ENCODE measurements at regions not wholly inside any gene's neighbourhood (a gene's known extent, or its start where the extent isn't known, plus 50 kb on each side); places are given as distances from the start of the nearest gene placed in this dataset.

- no peak for DNase-seq (ENCODE audit: extremely low read depth, low read depth)
- no peak for TF ChIP-seq CTCF (IDR thresholded peaks at IDR 0.05; ENCODE audit: low read depth, low read length, missing control alignments)
- H3K4me3 ChIP-seq (replicated peaks; ENCODE audit: low read depth, low read length): no peak overlapping the region
These were observed 65.2 kb upstream of the EMX2 start for GRCh38 chr10:117477211-117477947.

GRCh38 chr10:117476716-117477115 is 65.8 kb upstream of the EMX2 start:
- peak; percentile 36 for DNase-seq (ENCODE audit: extremely low read depth, low read depth)
- TF ChIP-seq CTCF (IDR thresholded peaks at IDR 0.05; ENCODE audit: low read depth, low read length, missing control alignments): no peak
- no peak overlapping the region for H3K4me3 ChIP-seq (replicated peaks; ENCODE audit: low read depth, low read length)

- no peak for TF ChIP-seq CTCF (IDR thresholded peaks at IDR 0.05; ENCODE audit: low read depth, low read length, missing control alignments)
- DNase-seq (ENCODE audit: extremely low read depth, low read depth): no peak
- no peak overlapping the region for H3K4me3 ChIP-seq (replicated peaks; ENCODE audit: low read depth, low read length)
These were observed 66.3 kb upstream of the EMX2 start for GRCh38 chr10:117476281-117476680.

- H3K4me3 ChIP-seq (replicated peaks; ENCODE audit: low read depth, low read length): no peak overlapping the region
- no peak for TF ChIP-seq CTCF (IDR thresholded peaks at IDR 0.05; ENCODE audit: low read depth, low read length, missing control alignments)
- no peak for DNase-seq (ENCODE audit: extremely low read depth, low read depth)
These were observed 69.7 kb upstream of the EMX2 start for GRCh38 chr10:117472872-117473271.

GRCh38 chr10:117471344-117471874 is 71.1 kb upstream of the EMX2 start:
- DNase-seq (ENCODE audit: extremely low read depth, low read depth): no peak
- H3K4me3 ChIP-seq (replicated peaks; ENCODE audit: low read depth, low read length): no peak overlapping the region
- no peak for TF ChIP-seq CTCF (IDR thresholded peaks at IDR 0.05; ENCODE audit: low read depth, low read length, missing control alignments)

- DNase-seq (ENCODE audit: extremely low read depth, low read depth): no peak
- H3K4me3 ChIP-seq (replicated peaks; ENCODE audit: low read depth, low read length): no peak overlapping the region
- no peak for TF ChIP-seq CTCF (IDR thresholded peaks at IDR 0.05; ENCODE audit: low read depth, low read length, missing control alignments)
These were observed 71.8 kb upstream of the EMX2 start for GRCh38 chr10:117470733-117471132.
